Tibial nerve (tissue), 4 donors: ENCODE measurements at regions not wholly inside any gene's neighbourhood (a gene's known extent, or its start where the extent isn't known, plus 50 kb on each side); places are given as distances from the start of the nearest gene placed in this dataset.

Experiments used
- DNase-seq, 2 donors: peaks; one replicate each; pipeline ENCODE4 v3.0.0-alpha.2; 2019; ENCODE audit warnings: low spot score in 2 of 2
- H3K27ac ChIP-seq, 4 donors: fragments of 200-600 bp; sonication (generic) in 3 of 4; one replicate each; pipeline ENCODE4 v1.5.1; 2017 to 2019; ENCODE audit warnings: mild to moderate bottlenecking in 1 of 4
- H3K27me3 ChIP-seq, 2 donors: fragments of 200-600 bp; sonication (generic) in 1 of 2; one replicate each; pipeline versions ENCODE4 v1.5.1 to v1.6.0; 2017 to 2019
- H3K36me3 ChIP-seq, 3 donors: fragments of 200-600 bp; sonication (generic); one replicate each; pipeline ENCODE4 v1.5.1; 2018 to 2019
- H3K4me1 ChIP-seq, 4 donors: fragments of 200-600 bp; sonication (generic) in 3 of 4; one replicate each; pipeline ENCODE4 v1.5.1; 2017 to 2019
- H3K4me3 ChIP-seq, 4 donors: fragments of 200-600 bp; sonication (generic) in 3 of 4; one replicate each; pipeline ENCODE4 v1.5.1; 2017 to 2019; ENCODE audit warnings: mild to moderate bottlenecking in 1 of 4, moderate library complexity in 1 of 4
- H3K9me3 ChIP-seq, 4 donors: fragments of 200-600 bp; sonication (generic) in 3 of 4; one replicate each; pipeline ENCODE4 v1.5.1; 2017 to 2019
- EP300 ChIP-seq, 2 donors: sonication (generic); formaldehyde crosslinking; IDR thresholded peaks; one replicate each; pipeline ENCODE4 v1.6.1; 2017; ENCODE audit warnings: antibody characterized with exemption in 2 of 2, mild to moderate bottlenecking in 1 of 2
- POLR2A ChIP-seq, 2 donors: fragments of 450-650 bp; IDR thresholded peaks; one replicate each; pipeline ENCODE4 v1.6.1; 2017; ENCODE audit warnings: antibody characterized with exemption in 2 of 2, mild to moderate bottlenecking in 2 of 2, moderate library complexity in 2 of 2
- WGBS, 2 donors: methylation state at CpG; one replicate each; pipeline ENCODE4 v1.1.5; 2018; 5-methylcytosine and 5-hydroxymethylcytosine counted together
- TF ChIP-seq, protein P1 (sequence below), 5 experiments: fragments of 200-600 bp in 3 of 5; fragments of 450-650 bp in 2 of 5; sonication (generic) in 3 of 5; IDR thresholded peaks; one replicate each; pipeline ENCODE4 v1.5.1; 2016 to 2019; ENCODE audit warnings: antibody characterized with exemption in 5 of 5, mild to moderate bottlenecking in 3 of 5, moderate library complexity in 2 of 5

DNA sequence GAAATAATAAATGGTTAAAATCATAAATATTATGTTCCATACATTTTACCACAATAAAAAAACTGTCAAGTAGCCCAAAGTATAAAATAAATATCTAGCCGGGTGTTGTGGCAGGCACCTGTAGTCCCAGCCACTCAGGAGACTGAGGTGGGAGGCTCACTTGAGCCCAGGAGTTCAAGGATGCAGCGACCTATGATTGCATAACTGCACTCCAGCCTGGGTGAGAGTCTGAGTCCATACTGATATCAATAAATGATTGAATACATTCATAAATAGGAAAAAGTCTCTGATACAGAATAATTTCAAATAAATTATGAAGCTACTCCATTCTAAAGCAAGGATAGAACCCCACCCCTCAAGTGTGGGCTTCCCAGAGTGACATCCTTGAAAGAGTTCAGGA, 68.5 kb upstream of the GATA2 start:
- TF ChIP-seq EP300 (IDR thresholded peaks at IDR 0.05) = no peak
- TF ChIP-seq, protein P1, sequence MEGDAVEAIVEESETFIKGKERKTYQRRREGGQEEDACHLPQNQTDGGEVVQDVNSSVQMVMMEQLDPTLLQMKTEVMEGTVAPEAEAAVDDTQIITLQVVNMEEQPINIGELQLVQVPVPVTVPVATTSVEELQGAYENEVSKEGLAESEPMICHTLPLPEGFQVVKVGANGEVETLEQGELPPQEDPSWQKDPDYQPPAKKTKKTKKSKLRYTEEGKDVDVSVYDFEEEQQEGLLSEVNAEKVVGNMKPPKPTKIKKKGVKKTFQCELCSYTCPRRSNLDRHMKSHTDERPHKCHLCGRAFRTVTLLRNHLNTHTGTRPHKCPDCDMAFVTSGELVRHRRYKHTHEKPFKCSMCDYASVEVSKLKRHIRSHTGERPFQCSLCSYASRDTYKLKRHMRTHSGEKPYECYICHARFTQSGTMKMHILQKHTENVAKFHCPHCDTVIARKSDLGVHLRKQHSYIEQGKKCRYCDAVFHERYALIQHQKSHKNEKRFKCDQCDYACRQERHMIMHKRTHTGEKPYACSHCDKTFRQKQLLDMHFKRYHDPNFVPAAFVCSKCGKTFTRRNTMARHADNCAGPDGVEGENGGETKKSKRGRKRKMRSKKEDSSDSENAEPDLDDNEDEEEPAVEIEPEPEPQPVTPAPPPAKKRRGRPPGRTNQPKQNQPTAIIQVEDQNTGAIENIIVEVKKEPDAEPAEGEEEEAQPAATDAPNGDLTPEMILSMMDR (IDR thresholded peaks at IDR 0.05) = no peak
- TF ChIP-seq POLR2A (IDR thresholded peaks at IDR 0.05) = no peak
- Histone ChIP-seq H3K27ac (no peak overlapping the region), H3K4me1 (no peaks in the 10 kb centered on the region), H3K27me3 (peaks cover 0 to 41% of the 10 kb centered on the region in 2 donors), H3K36me3 (no peaks in the 10 kb centered on the region), H3K4me3 (no peak overlapping the region), H3K9me3 (no peaks in the 10 kb centered on the region)
- WGBS, 2 donors = 74 to 90% methylated on average over 2 of the region's 2 CpGs
- DNase-seq = no peak

DNA sequence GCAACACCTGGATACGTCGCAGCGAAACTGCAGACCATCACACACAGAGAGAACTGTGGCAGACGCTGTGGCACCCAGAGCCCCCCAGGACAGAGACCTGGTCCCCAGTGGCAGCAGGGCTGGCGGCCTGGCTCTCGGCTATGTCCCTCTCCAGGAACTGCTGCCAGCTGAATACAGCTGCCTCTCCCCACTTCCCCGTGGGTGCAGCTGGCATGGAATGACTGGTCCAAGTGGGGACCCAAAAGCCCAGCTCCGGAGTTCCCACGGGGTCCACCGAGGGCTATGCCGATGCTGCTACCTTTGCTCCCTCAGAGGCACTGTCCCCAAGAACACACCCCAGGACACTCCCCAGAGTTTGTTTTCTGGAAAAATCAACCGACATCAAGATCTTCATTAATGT, 67.8 kb upstream of the GATA2 start:
- Histone ChIP-seq H3K4me3 (no peak overlapping the region), H3K9me3 (no peaks in the 10 kb centered on the region), H3K4me1 (peaks cover 0 to 3% (median 0%) of the 10 kb centered on the region in 4 donors), H3K36me3 (no peaks in the 10 kb centered on the region), H3K27me3 (peaks cover 0 to 48% of the 10 kb centered on the region in 2 donors), H3K27ac (no peak overlapping the region)
- TF ChIP-seq EP300 (IDR thresholded peaks at IDR 0.05) = no peak
- TF ChIP-seq, protein P1 (IDR thresholded peaks at IDR 0.05) = no peak
- TF ChIP-seq POLR2A (IDR thresholded peaks at IDR 0.05) = no peak
- DNase-seq = no peak
- WGBS, 2 donors = 85 to 86% methylated on average over 12 of the region's 12 CpGs

DNA sequence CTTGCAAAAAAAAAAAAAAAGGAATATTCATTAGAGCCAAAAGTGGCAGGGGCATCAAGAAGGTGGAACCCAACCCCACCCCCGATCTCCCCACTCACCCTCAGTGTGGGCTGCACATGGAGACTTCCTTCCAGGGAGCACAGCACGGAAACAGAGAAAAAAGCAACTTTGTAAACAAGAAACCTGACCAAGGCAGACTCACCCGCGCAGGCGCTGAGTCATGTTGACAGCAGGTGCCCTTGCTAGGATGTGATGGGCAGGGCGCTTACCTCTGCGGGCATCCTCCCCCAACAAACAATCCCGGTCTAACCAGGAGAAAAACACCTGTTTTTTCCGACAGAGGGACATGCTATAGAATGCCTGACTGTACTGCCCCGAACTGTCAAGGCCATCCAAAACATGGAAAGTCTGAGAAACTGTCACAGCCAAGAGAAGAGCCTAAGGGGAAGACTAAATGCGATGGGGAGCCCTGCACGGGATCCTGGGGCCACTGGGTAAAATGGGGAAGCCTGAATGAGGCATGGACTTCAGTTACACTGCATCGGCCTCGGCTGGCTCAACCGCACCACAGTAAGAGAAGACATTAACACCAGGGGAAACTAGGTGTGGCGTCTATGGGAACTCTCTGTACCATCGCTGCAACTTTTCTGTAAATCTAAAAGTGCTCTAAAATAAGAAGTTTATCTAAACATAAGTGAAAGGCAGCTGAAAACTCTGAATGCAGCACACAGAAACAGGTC, 66.7 kb upstream of the GATA2 start:
- TF ChIP-seq EP300 (IDR thresholded peaks at IDR 0.05) = no peak
- no peak for TF ChIP-seq POLR2A (IDR thresholded peaks at IDR 0.05)
- TF ChIP-seq, protein P1 (IDR thresholded peaks at IDR 0.05) = no peak
- Histone ChIP-seq H3K4me1 (peaks cover 0 to 13% (median 0%) of the 10 kb centered on the region in 4 donors), H3K27me3 (peaks cover 0 to 59% of the 10 kb centered on the region in 2 donors), H3K9me3 (no peaks in the 10 kb centered on the region), H3K4me3 (no peak overlapping the region), H3K36me3 (no peaks in the 10 kb centered on the region), H3K27ac (no peak overlapping the region)
- no peak for DNase-seq
- WGBS, 2 donors = 48 to 59% methylated on average over 17 of the region's 17 CpGs

DNA sequence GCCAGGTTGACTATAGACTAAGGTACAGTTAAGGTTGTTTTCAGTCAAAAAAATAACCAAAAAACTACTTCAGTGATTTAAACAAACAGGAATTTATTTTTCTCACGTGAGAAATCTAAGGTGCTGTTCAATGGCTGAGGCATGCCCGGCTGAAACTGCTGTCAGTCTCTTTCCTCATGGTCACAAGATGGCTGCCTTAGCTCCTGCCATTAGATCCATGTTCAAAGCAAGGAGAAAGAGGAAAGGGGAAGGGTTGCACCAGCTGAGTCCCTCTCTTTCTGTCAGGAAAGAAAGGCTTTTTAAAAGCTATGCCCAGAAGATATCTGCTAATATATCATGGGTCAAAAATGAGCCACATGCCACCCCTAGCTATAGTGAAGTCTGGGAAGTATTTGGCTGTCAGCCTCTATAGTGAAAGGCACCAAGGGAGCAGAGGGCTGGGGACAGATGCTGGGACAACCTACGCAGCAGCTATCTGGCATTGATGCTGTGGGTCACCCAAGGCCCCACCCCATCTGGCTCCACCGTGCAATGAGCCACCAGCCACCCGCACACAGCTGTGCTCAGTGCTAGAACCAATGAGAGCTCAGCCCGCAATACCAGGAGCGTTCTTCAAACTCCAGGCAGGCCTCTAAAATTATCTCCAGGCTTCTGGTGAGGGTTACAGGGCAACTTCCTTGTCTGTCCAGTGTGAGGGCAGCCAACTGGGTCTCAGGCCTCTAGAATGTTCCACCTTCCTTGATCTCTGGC, 64.7 kb upstream of the GATA2 start:
- Histone ChIP-seq H3K4me3 (no peak overlapping the region), H3K36me3 (no peaks in the 10 kb centered on the region), H3K27me3 (peaks cover 0 to 59% of the 10 kb centered on the region in 2 donors), H3K9me3 (no peaks in the 10 kb centered on the region), H3K4me1 (peaks cover 0 to 13% (median 0%) of the 10 kb centered on the region in 4 donors), H3K27ac (no peak overlapping the region)
- TF ChIP-seq, protein P1 (IDR thresholded peaks at IDR 0.05) = no peak
- TF ChIP-seq POLR2A (IDR thresholded peaks at IDR 0.05) = no peak
- no peak for TF ChIP-seq EP300 (IDR thresholded peaks at IDR 0.05)
- 82 to 87% methylated on average over 7 of the region's 7 CpGs for WGBS, 2 donors
- no peak for DNase-seq

DNA sequence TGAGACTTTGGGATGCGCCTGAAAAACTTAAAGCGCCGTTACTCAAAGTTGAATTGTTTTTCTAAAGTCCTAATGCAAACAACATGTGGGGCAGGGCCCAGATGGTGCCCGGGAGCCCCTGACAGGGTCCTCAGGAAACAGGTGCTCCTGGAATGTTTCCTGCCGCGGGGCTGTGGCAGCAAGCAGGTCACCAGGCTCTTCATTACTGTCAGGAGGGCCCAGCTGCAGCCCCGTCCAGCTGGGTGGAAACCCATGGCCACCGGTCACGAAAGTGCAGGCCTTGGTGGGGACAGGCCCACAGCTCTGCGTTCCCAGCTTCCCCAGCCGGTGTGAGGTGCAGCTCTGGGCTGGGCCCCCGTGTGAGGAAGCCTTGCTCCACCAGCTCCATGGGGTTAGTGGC, 63.9 kb upstream of the GATA2 start:
- H3K36me3 ChIP-seq = no peaks in the 10 kb centered on the region
- no peak overlapping the region for H3K27ac ChIP-seq
- no peaks in the 10 kb centered on the region for H3K9me3 ChIP-seq
- WGBS, 2 donors = 61 to 65% methylated on average over 7 to 12 of the region's 12 CpGs
- TF ChIP-seq POLR2A (IDR thresholded peaks at IDR 0.05) (no peak), EP300 (IDR thresholded peaks at IDR 0.05) (no peak)
- TF ChIP-seq, protein P1 (IDR thresholded peaks at IDR 0.05) = no peak
- H3K27me3 ChIP-seq = peaks cover 0 to 59% of the 10 kb centered on the region in 2 donors
- DNase-seq = no peak
- H3K4me1 ChIP-seq = peaks cover 0 to 13% (median 0%) of the 10 kb centered on the region in 4 donors
- no peak overlapping the region for H3K4me3 ChIP-seq
